GM12878 (cell line): ENCODE measurements at regions not wholly inside any gene's neighbourhood (a gene's known extent, or its start where the extent isn't known, plus 50 kb on each side); places are given as distances from the start of the nearest gene placed in this dataset.

ENCODE experiments used
- POLR2AphosphoS2 ChIP-seq: IDR thresholded peaks from 2 replicates; pipeline ENCODE4 v1.6.1; 2011; ENCODE audit warnings: low read depth, mild to moderate bottlenecking, low read length, improper control_type of control experiment, moderate library complexity
- TF ChIP-seq, protein P1 (sequence below), 3 experiments: IDR thresholded peaks in 2 of 3; conservative IDR thresholded peaks in 1 of 3; 2 replicates each; pipeline ENCODE4 v1.5.1; 2011; ENCODE audit warnings: low read depth in 3 of 3, low read length in 3 of 3, mild to moderate bottlenecking in 3 of 3, control low read depth in 2 of 3, moderate library complexity in 2 of 3, inconsistent platforms in 1 of 3, mixed read lengths in 1 of 3; ENCODE audit not compliant: control insufficient read depth in 2 of 3, insufficient read depth in 1 of 3; ENCODE audit errors: extremely low read depth in 1 of 3

DNA sequence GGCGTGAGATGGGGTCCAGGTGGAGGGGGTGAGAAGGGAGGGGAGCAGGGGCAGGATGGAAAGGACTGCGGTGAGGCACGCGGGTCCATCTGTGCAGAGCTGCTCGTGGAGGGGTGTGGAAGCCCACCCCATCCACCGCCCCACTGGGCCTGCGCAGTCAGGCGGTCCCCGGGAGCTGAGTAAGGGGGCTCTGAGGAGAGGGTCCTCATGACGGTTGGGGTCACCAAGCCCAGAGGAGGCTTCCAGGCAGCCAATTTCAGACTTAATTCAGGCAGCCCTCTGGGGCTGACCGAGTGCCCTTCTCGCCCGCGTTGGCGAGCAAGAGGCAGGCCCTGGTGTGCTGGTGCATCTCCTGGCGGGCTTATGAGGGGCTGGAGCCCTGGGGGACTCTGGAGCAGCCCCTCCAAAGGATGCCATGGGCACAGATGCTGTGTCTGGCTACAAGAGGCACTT lies 115.5 kb downstream of the KIF26A start:
- no peak for TF ChIP-seq POLR2AphosphoS2
- TF ChIP-seq, protein P1, sequence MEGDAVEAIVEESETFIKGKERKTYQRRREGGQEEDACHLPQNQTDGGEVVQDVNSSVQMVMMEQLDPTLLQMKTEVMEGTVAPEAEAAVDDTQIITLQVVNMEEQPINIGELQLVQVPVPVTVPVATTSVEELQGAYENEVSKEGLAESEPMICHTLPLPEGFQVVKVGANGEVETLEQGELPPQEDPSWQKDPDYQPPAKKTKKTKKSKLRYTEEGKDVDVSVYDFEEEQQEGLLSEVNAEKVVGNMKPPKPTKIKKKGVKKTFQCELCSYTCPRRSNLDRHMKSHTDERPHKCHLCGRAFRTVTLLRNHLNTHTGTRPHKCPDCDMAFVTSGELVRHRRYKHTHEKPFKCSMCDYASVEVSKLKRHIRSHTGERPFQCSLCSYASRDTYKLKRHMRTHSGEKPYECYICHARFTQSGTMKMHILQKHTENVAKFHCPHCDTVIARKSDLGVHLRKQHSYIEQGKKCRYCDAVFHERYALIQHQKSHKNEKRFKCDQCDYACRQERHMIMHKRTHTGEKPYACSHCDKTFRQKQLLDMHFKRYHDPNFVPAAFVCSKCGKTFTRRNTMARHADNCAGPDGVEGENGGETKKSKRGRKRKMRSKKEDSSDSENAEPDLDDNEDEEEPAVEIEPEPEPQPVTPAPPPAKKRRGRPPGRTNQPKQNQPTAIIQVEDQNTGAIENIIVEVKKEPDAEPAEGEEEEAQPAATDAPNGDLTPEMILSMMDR (IDR thresholded peaks at IDR 0.05 in 2 of 3, conservative IDR thresholded peaks at IDR 0.05 in 1 of 3; ENCODE audit: control insufficient read depth in 2 of 3, extremely low read depth in 1 of 3, insufficient read depth in 1 of 3, low read depth in 3 of 3, low read length in 3 of 3) = no peak
